C4-2B (cell line): ENCODE measurements at regions not wholly inside any gene's neighbourhood (a gene's known extent, or its start where the extent isn't known, plus 50 kb on each side); places are given as distances from the start of the nearest gene placed in this dataset.

Source experiments
- CTCF ChIP-seq: fragments of 450-650 bp; conservative IDR thresholded peaks from 2 replicates; pipeline ENCODE4 v1.5.1; 2017; ENCODE audit warnings: mild to moderate bottlenecking
- ZFX ChIP-seq: fragments of 450-650 bp; IDR thresholded peaks from 2 replicates; pipeline ENCODE4 v1.6.1; 2017

- no peak for TF ChIP-seq ZFX
- TF ChIP-seq CTCF = no peak; the same call in 1 of the 2 replicates
Observed at GRCh38 chr1:217311766-217312165, 319.1 kb downstream of the GPATCH2 start.
